Stomach (tissue), 4 donors: ENCODE measurements at regions not wholly inside any gene's neighbourhood (a gene's known extent, or its start where the extent isn't known, plus 50 kb on each side); places are given as distances from the start of the nearest gene placed in this dataset.

Experiments
- CTCF ChIP-seq, 7 experiments: fragments of 450-650 bp in 4 of 7; fragments of 200-600 bp in 3 of 7; sonication (generic) in 3 of 7; IDR thresholded peaks; one replicate each; pipeline ENCODE4 v1.5.1; 2016 to 2019; ENCODE audit warnings: antibody characterized with exemption in 7 of 7, control low read depth in 2 of 7, mild to moderate bottlenecking in 1 of 7
- EP300 ChIP-seq: sonication (generic); formaldehyde crosslinking; IDR thresholded peaks from one replicate; pipeline ENCODE4 v1.6.1; 2017; ENCODE audit warnings: antibody characterized with exemption
- POLR2A ChIP-seq, 4 donors: fragments of 450-650 bp; IDR thresholded peaks; one replicate each; pipeline ENCODE4 v1.6.1; 2016; ENCODE audit warnings: antibody characterized with exemption in 4 of 4, control low read depth in 2 of 4, mild to moderate bottlenecking in 1 of 4, moderate library complexity in 1 of 4
- POLR2AphosphoS5 ChIP-seq, 3 donors: sonication (generic); formaldehyde crosslinking; IDR thresholded peaks; one replicate each; pipeline ENCODE4 v1.6.1; 2016; ENCODE audit warnings: antibody characterized with exemption in 3 of 3

- TF ChIP-seq CTCF (IDR thresholded peaks at IDR 0.05) (no peak), POLR2AphosphoS5 (IDR thresholded peaks at IDR 0.05) (no peak), EP300 (no peak), POLR2A (IDR thresholded peaks at IDR 0.05) (no peak)
These were observed 98.3 kb upstream of the TMEM17 start for GRCh38 chr2:62604336-62604735.
